HL-60 (cell line): ENCODE measurements at regions not wholly inside any gene's neighbourhood (a gene's known extent, or its start where the extent isn't known, plus 50 kb on each side); places are given as distances from the start of the nearest gene placed in this dataset.

Experiments used
- DNase-seq, 2 experiments: peaks; one replicate each; pipeline ENCODE4 v3.0.0-alpha.2; 2010 to 2020; ENCODE audit warnings: low read depth in 1 of 2, low spot score in 1 of 2
- H3K27ac ChIP-seq: fragments of 250-450 bp; sonication (Bioruptor Pico); replicated peaks from 2 replicates; pipeline ENCODE4 v1.5.1; 2020; ENCODE audit warnings: mild to moderate bottlenecking, moderate library complexity
- H3K27me3 ChIP-seq: fragments of 250-450 bp; sonication (Bioruptor Pico); 2 replicates; pipeline ENCODE4 v1.5.1; 2021; ENCODE audit warnings: mild to moderate bottlenecking, moderate library complexity; ENCODE audit not compliant: insufficient read depth, poor library complexity, severe bottlenecking
- H3K4me3 ChIP-seq: replicated peaks from 2 replicates; pipeline ENCODE4 v1.5.1; 2011; ENCODE audit warnings: mild to moderate bottlenecking, control low read depth, low read length; ENCODE audit not compliant: insufficient read depth
- GABPA ChIP-seq: IDR thresholded peaks from 2 replicates; pipeline ENCODE4 v1.6.1; 2012; ENCODE audit warnings: low read depth
- POLR2AphosphoS5 ChIP-seq: IDR thresholded peaks from 2 replicates; pipeline ENCODE4 v1.6.1; 2012; ENCODE audit warnings: low read depth
- SPI1 ChIP-seq: IDR thresholded peaks from 2 replicates; pipeline ENCODE4 v1.6.1; 2012; ENCODE audit warnings: low read depth, mild to moderate bottlenecking, borderline replicate concordance
- TF ChIP-seq, protein P1 (sequence below): IDR thresholded peaks from 2 replicates; pipeline ENCODE4 v1.6.1; 2012; ENCODE audit warnings: low read depth; ENCODE audit not compliant: insufficient replicate concordance
- TF ChIP-seq, protein P2 (sequence below): IDR thresholded peaks from one replicate; pipeline ENCODE4 v1.5.1; 2011; ENCODE audit warnings: low read length, control low read depth, inconsistent platforms; ENCODE audit not compliant: insufficient read depth

DNA sequence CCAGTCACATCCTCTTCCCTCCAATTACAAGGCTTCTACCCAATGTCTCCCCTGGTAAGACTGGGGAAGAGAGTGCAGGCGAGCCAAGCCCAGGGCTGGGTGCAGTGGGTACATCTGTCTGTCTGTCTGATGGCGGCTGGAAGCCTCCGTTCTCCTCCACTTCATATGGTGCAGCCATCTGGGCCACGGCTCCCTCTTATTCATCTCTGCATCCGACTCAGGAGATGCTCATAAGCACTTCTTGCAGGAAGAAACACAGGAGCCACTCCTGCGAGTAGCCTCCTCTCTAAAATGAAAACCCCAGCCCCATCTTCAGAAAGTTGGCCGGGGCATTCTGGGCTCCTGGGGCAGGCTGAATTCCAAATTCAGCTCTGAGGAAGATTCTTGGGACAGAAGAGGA, 67.5 kb upstream of the SLC6A6 start:
- no peak for DNase-seq
- Histone ChIP-seq H3K4me3 (no peak overlapping the region), H3K27me3 (no peaks in the 10 kb centered on the region), H3K27ac (no peak overlapping the region)
- TF ChIP-seq GABPA (no peak), SPI1 (no peak), POLR2AphosphoS5 (no peak)
- TF ChIP-seq, protein P1, sequence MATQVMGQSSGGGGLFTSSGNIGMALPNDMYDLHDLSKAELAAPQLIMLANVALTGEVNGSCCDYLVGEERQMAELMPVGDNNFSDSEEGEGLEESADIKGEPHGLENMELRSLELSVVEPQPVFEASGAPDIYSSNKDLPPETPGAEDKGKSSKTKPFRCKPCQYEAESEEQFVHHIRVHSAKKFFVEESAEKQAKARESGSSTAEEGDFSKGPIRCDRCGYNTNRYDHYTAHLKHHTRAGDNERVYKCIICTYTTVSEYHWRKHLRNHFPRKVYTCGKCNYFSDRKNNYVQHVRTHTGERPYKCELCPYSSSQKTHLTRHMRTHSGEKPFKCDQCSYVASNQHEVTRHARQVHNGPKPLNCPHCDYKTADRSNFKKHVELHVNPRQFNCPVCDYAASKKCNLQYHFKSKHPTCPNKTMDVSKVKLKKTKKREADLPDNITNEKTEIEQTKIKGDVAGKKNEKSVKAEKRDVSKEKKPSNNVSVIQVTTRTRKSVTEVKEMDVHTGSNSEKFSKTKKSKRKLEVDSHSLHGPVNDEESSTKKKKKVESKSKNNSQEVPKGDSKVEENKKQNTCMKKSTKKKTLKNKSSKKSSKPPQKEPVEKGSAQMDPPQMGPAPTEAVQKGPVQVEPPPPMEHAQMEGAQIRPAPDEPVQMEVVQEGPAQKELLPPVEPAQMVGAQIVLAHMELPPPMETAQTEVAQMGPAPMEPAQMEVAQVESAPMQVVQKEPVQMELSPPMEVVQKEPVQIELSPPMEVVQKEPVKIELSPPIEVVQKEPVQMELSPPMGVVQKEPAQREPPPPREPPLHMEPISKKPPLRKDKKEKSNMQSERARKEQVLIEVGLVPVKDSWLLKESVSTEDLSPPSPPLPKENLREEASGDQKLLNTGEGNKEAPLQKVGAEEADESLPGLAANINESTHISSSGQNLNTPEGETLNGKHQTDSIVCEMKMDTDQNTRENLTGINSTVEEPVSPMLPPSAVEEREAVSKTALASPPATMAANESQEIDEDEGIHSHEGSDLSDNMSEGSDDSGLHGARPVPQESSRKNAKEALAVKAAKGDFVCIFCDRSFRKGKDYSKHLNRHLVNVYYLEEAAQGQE: no peak
- TF ChIP-seq, protein P2, sequence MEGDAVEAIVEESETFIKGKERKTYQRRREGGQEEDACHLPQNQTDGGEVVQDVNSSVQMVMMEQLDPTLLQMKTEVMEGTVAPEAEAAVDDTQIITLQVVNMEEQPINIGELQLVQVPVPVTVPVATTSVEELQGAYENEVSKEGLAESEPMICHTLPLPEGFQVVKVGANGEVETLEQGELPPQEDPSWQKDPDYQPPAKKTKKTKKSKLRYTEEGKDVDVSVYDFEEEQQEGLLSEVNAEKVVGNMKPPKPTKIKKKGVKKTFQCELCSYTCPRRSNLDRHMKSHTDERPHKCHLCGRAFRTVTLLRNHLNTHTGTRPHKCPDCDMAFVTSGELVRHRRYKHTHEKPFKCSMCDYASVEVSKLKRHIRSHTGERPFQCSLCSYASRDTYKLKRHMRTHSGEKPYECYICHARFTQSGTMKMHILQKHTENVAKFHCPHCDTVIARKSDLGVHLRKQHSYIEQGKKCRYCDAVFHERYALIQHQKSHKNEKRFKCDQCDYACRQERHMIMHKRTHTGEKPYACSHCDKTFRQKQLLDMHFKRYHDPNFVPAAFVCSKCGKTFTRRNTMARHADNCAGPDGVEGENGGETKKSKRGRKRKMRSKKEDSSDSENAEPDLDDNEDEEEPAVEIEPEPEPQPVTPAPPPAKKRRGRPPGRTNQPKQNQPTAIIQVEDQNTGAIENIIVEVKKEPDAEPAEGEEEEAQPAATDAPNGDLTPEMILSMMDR: no peak

DNA sequence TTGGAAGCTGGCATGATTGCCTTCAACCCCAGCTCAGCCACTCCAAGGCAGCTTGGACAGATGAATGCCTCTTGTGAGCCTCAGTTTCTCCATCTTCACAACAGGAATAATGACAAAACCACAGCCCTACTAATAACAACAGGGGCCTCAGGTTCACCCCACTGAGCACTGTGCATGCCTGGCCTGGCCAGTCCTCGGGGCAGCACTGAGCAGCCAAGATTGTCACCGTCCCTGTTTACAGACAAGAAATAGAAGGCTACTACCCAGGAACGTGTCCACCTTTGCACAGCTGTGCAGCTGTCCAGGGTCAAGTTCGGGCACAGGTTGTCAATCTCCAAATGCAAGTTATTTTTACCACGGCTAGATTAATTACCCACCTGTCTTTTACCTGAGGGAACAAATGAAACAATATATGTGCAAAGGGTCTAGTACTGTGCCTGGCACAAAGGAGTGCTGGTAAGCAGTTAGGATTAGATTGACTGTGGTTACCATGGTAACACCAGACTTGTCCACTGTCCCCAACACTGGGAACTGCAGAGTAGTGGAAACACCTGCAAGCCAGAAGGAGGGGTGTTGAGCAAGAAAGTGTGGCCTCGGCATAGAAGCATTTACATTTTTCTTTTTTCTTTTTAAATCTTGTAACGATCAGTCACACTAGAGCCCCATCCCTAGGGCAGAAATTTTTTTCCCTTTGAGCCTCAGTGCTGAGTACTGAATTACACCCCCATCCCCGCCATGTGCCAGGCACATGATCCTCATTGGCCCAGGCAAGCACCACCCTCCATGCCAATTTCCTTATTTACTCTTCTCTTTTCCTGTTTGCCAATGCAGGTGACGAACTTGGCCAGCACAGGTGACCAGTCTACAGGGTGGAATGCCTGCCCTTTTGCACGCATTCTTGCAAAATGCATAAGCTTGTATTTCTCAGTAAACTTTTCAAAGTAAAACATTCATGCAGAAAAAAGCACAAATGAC, 66.3 kb upstream of the SLC6A6 start:
- TF ChIP-seq POLR2AphosphoS5: no peak
- no peak for TF ChIP-seq SPI1
- no peak for TF ChIP-seq GABPA
- TF ChIP-seq, protein P1: no peak
- TF ChIP-seq, protein P2: no peak
- DNase-seq: peak; percentile 30 to 43

DNA sequence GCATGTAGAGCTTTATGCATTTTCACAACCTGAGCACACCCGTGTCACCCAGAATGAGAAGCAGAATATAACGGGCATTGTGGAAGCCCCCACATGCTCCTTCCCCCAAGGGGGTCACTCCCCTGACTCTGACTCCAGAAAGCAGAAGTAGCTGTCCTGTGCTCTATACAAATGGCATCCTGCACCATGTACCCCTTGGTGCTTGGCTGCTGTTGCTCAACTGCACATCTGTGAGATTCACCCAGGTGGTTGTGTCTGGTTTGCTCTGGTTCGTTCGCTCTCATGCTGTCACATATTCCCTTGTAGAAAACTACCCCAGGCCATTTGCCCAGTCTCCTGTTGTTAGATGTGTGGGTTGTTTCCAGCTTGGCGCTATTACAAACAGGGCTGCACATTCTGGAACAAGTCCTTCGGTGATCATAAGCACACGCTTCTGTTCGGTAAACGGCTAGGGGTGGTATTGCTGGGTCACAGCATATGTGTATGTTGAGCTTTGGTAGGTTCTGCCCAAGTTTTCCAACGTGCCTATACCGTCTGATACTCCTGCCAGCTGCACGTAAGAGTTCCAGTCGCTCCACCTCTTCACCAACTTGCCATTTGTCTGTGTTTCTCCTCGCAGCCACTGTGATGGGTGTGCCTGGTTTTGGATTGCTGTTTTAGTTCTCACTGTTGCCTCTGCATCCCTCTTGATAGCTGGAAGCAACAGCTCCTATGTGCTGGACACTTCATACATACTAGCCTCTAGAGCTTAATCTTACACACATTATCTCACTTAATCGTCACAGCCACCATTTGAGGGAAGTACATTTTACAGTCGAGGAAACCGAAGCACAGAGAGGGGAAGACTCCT, 65.4 kb upstream of the SLC6A6 start:
- no peak overlapping the region for H3K27ac ChIP-seq
- TF ChIP-seq POLR2AphosphoS5: no peak
- TF ChIP-seq, protein P1: no peak
- no peak for TF ChIP-seq GABPA
- TF ChIP-seq, protein P2: no peak
- no peak for TF ChIP-seq SPI1
- H3K27me3 ChIP-seq: no peaks in the 10 kb centered on the region
- no peak for DNase-seq
- H3K4me3 ChIP-seq: no peak overlapping the region

More for the DNA sequence above, 66.3 kb upstream of the SLC6A6 start:
- Histone ChIP-seq H3K27me3 (no peaks in the 10 kb centered on the region), H3K4me3 (no peak overlapping the region), H3K27ac (no peak overlapping the region)
